ENCODE measurements at regions not wholly inside any gene's neighbourhood (a gene's known extent, or its start where the extent isn't known, plus 50 kb on each side); places are given as distances from the start of the nearest gene placed in this dataset.

GRCh38 chr11:22069844-22070243 is 123.0 kb upstream of the ANO5 start:
- ATAC-seq = no peak
- no peak for TF ChIP-seq PPARA (CRISPR knock-in tag; IDR thresholded peaks at IDR 0.05; ENCODE audit: borderline replicate concordance)
- no peak for TF ChIP-seq TSHZ2 (CRISPR knock-in tag; IDR thresholded peaks at IDR 0.05)
- TF ChIP-seq RARB (CRISPR knock-in tag; IDR thresholded peaks at IDR 0.05) = no peak
- TF ChIP-seq ZFP3 (CRISPR knock-in tag; IDR thresholded peaks at IDR 0.05) = no peak
- no peak for TF ChIP-seq ZFP30 (CRISPR knock-in tag; IDR thresholded peaks at IDR 0.05)

GRCh38 chr11:22076271-22076930 is 116.5 kb upstream of the ANO5 start:
- TF ChIP-seq ZFP30 (CRISPR knock-in tag; IDR thresholded peaks at IDR 0.05) (no peak), BACH2 (CRISPR knock-in tag; IDR thresholded peaks at IDR 0.05; ENCODE audit: borderline replicate concordance) (no peak), ESRRG (CRISPR knock-in tag; IDR thresholded peaks at IDR 0.05) (no peak), CSRNP3 (CRISPR knock-in tag; IDR thresholded peaks at IDR 0.05) (no peak), ZFP3 (CRISPR knock-in tag; IDR thresholded peaks at IDR 0.05) (no peak), TOX (CRISPR knock-in tag; IDR thresholded peaks at IDR 0.05; ENCODE audit: borderline replicate concordance) (no peak), PATZ1 (CRISPR knock-in tag; IDR thresholded peaks at IDR 0.05; ENCODE audit: borderline replicate concordance) (no peak), RARB (CRISPR knock-in tag; IDR thresholded peaks at IDR 0.05) (no peak), OSR1 (CRISPR knock-in tag; IDR thresholded peaks at IDR 0.05) (no peak), ZNF70 (CRISPR knock-in tag; IDR thresholded peaks at IDR 0.05) (no peak), CSDC2 (CRISPR knock-in tag; IDR thresholded peaks at IDR 0.05) (no peak), TCF4 (CRISPR knock-in tag; IDR thresholded peaks at IDR 0.05; ENCODE audit: borderline replicate concordance) (no peak), TSHZ2 (CRISPR knock-in tag; IDR thresholded peaks at IDR 0.05) (no peak)
- ATAC-seq = no peak

- no peak for ATAC-seq
- TF ChIP-seq PPARA (CRISPR knock-in tag; IDR thresholded peaks at IDR 0.05; ENCODE audit: borderline replicate concordance) (no peak), ZFP3 (CRISPR knock-in tag; IDR thresholded peaks at IDR 0.05) (no peak), ISL1 (CRISPR knock-in tag; IDR thresholded peaks at IDR 0.05) (no peak), POU6F1 (CRISPR knock-in tag; IDR thresholded peaks at IDR 0.05; ENCODE audit: borderline replicate concordance, low read depth) (no peak), ZNF70 (CRISPR knock-in tag; IDR thresholded peaks at IDR 0.05) (no peak), CSDC2 (CRISPR knock-in tag; IDR thresholded peaks at IDR 0.05) (no peak), TOX (CRISPR knock-in tag; IDR thresholded peaks at IDR 0.05; ENCODE audit: borderline replicate concordance) (no peak), ARNTL (CRISPR knock-in tag; IDR thresholded peaks at IDR 0.05; ENCODE audit: borderline replicate concordance, low read depth) (no peak), ZNF565 (CRISPR knock-in tag; conservative IDR thresholded peaks at IDR 0.05; ENCODE audit: low read depth) (no peak), ZFP30 (CRISPR knock-in tag; IDR thresholded peaks at IDR 0.05) (no peak), CSRNP3 (CRISPR knock-in tag; IDR thresholded peaks at IDR 0.05) (no peak), ESRRG (CRISPR knock-in tag; IDR thresholded peaks at IDR 0.05) (no peak), SNAI2 (CRISPR knock-in tag; IDR thresholded peaks at IDR 0.05) (no peak), ZC3H10 (CRISPR knock-in tag; IDR thresholded peaks at IDR 0.05) (no peak), OSR1 (CRISPR knock-in tag; IDR thresholded peaks at IDR 0.05) (no peak), CREB5 (CRISPR knock-in tag; IDR thresholded peaks at IDR 0.05; ENCODE audit: low read depth) (no peak)
These were observed 114.8 kb upstream of the ANO5 start for GRCh38 chr11:22078063-22078462.
